ENCODE measurements at regions not wholly inside any gene's neighbourhood (a gene's known extent, or its start where the extent isn't known, plus 50 kb on each side); places are given as distances from the start of the nearest gene placed in this dataset.

- CTCF ChIA-PET (ENCODE audit: low intra/inter-chr PET ratio) = no interaction called here
- Histone ChIP-seq H3K4me2 (ENCODE audit: insufficient read depth, low read length) (no peak overlapping the region), H4K20me1 (replicated peaks; ENCODE audit: control insufficient read depth, insufficient read depth, low read length) (no peaks in the 10 kb centered on the region), H3K9me3 (replicated peaks; ENCODE audit: control insufficient read depth, insufficient read depth, low read depth, low read length) (no peaks in the 10 kb centered on the region), H3K27me3 (ENCODE audit: control insufficient read depth in 2 of 2, insufficient read depth in 2 of 2, low read length in 2 of 2) (no peaks in the 10 kb centered on the region), H3K9me1 (ENCODE audit: control insufficient read depth, insufficient read depth, low read length) (no peaks in the 10 kb centered on the region), H3K36me3 (ENCODE audit: control insufficient read depth, insufficient read depth, low read length) (no peaks in the 10 kb centered on the region), H3K9ac (ENCODE audit: insufficient read depth in 1 of 2, low read depth in 2 of 2, low read length in 2 of 2) (no peak overlapping the region), H3K79me2 (ENCODE audit: control insufficient read depth, insufficient read depth, low read length) (no peaks in the 10 kb centered on the region), H2AFZ (ENCODE audit: low read depth, low read length) (no peak overlapping the region), H3K4me1 (replicated peaks in 1 of 2; ENCODE audit: control insufficient read depth in 2 of 2, insufficient read depth in 2 of 2, low read length in 2 of 2) (no peaks in the 10 kb centered on the region), H3K4me3 (no peak overlapping the region), H3K27ac (ENCODE audit: extremely low read depth, low read depth, low read length) (no peak overlapping the region)
- no TSS peak for BruUV-seq (replicated peaks)
- TF ChIP-seq ZNF778 (CRISPR knock-in tag; IDR thresholded peaks at IDR 0.05) (no peak), ATF3 (IDR thresholded peaks at IDR 0.05) (no peak), ATF3 (CRISPR knock-in tag; conservative IDR thresholded peaks at IDR 0.05) (no peak), MCM7 (IDR thresholded peaks at IDR 0.05) (no peak), MBD1 (CRISPR knock-in tag; IDR thresholded peaks at IDR 0.05) (no peak), GTF2F1 (IDR thresholded peaks at IDR 0.05; ENCODE audit: low read depth, low read length) (no peak), NCOA2 (IDR thresholded peaks at IDR 0.05; ENCODE audit: partially characterized antibody in 2 of 2) (no peak), CCAR2 (IDR thresholded peaks at IDR 0.05; ENCODE audit: low read depth, low read length) (no peak), ZFPM2 (CRISPR knock-in tag; IDR thresholded peaks at IDR 0.05) (no peak), NR2C1 (IDR thresholded peaks at IDR 0.05) (no peak), NR2C1 (tag; IDR thresholded peaks at IDR 0.05) (no peak), IFI16 (CRISPR knock-in tag; IDR thresholded peaks at IDR 0.05) (no peak), TRIM24 (IDR thresholded peaks at IDR 0.05) (no peak), TEAD1 (CRISPR knock-in tag; IDR thresholded peaks at IDR 0.05) (no peak)
- no peak for ATAC-seq
- no peak for DNase-seq (ENCODE audit: extremely low read depth in 1 of 4, low spot score in 3 of 4)
- POLR2A ChIA-PET = no interaction called here
- 0% methylated on average over 1 of the region's 1 CpG for WGBS (ENCODE audit: insufficient coverage, low coverage, missing lambda C conversion rate)
- in situ Hi-C loops (cut with MboI) = no loop called here
- no peak for FAIRE-seq
- intact Hi-C loops (cut with micrococcal nuclease) = no loop called here
Measured at GRCh38 chr4:171015441-171015840, 797.8 kb upstream of the GALNTL6 start.

All from K562 (cell line).